GM11168 (cell line): ENCODE measurements at regions not wholly inside any gene's neighbourhood (a gene's known extent, or its start where the extent isn't known, plus 50 kb on each side); places are given as distances from the start of the nearest gene placed in this dataset.

ENCODE experiments used
- in situ Hi-C: fragments of 300-500 bp; cut with MboI; formaldehyde crosslinking; loops from one replicate; pipeline ENCODE4 v1.12.0; 2022; ENCODE audit warnings: low sequenced_read_pairs; ENCODE audit not compliant: unreplicated experiment

DNA sequence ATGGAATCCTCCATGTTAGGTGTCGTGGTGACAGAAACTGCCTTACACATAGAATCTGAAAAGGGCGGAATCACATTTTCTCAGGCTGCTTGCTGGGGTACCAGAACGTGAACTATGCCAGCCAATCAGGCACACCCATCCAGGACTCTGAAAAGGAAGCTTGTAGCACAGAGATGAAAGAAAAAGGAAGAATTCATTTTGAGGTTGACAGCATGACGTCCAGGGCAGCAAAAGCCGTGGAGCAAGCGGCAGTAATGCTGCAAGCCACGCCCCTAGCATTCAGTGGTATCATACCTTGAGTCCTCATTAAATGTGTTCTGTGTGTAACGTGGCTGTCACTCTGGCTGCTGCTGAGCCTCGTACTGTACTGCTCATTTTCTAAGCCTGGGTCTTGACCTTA, 304.0 kb downstream of the DYSF start:
- in situ Hi-C loops, result no loop called here

DNA sequence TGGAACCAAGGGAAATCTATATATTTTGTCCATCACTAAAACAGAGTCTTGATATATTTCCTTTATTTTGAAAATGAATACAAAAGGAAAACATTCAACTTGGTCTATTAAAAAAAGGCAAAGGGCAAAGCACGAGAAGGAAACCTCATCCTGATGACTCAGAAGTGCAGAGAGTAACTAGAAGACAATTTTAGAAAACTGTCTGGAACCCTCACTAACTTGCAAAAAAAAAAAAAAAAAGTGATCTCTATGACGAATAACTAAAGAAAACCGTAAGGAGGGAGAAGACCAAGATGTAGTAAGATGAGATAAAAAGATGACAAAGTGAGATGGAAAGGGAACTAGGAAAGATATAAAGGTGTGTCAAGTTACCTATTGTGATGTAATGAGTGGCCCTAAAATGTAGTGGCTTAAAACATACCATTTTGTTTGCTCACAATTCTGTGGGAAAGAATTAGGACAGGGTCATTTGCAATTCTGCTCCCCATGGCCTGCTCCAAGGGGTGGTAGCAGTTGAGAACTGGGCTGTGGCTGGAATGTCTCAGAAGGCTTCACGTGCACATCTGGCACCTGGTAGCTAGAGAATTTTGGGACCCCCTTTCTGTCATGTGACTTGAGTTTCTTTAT, 303.0 kb downstream of the DYSF start:
- in situ Hi-C loops, result no loop called here

DNA sequence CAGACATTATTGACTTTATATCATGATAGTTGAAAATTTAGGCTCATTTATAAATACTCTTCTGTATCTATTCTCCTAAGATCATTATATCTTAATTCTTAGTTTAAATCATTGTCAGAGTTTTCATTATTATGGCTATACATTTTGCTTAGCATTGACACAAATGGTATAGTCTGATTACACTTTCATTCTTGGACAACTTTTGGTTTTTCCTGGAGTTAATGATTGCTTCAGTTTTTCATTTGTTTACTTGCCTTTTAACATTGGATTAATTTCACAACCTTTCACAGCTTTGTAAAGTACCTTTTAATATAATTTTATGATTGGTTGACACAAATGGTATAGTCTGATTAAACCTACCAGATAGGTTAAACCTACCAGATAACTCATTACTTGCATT, 298.2 kb downstream of the DYSF start:
- in situ Hi-C loops, result no loop called here

DNA sequence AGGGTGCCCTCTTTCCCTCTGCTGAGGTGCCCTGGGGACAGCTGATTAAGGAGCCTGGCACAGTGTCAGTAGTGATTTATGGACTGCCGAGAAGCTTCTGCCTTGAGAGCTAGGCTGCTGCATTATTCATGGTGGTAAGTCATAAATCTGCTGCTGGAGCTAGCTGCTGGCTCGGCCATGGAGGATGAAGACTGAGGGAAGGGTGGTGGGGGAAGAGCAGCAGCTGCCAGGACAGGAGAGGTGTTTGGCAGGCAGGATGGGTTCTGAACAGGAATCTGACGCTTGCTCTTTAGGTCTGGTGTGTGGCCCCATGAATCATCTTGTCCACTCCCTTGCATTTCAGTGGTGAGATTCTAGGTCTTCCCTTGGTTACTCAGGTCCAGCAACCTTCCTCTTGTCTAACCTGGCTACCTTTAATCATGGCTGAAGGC, 296.3 kb downstream of the DYSF start:
- in situ Hi-C loops, result no loop called here

DNA sequence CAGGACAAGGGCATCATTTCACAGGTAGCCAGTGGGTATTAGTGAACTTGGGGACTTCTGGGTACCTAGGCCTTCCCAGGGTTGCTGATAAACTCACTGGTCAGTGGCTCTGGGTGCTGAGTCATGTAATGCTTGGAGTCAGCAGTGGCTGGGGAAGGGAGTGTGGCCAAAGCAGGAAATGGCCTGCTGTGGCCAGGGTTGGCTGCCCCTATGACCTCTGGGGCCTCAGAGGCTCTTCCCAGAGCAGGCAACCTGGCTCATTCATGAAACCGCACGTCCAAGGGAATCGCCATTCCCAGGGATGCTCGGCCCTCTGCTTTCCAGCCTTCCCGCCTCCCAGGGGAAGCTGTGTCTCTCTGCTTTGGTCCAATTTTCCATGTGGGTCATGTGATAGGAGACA, 294.9 kb downstream of the DYSF start:
- in situ Hi-C loops, result no loop called here

DNA sequence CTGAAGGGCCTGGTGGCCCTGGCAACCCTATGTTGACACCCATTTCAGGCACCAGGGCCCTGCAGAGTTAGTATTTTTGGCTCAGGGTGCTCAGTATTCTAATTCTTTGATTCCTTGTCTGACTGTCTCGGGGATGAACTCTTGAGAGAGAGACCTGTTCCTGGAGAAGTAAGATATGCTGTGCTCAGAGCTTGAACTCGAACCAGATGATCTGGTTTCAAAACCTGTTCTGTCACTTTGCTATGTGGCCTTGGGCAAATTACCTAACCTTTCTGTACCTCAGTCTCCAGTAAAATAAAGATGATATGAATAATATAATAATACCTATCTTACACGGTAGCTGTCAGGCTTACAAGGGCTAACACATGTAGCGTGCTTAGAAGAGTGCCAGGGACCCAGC, 294.2 kb downstream of the DYSF start:
- in situ Hi-C loops, result no loop called here

DNA sequence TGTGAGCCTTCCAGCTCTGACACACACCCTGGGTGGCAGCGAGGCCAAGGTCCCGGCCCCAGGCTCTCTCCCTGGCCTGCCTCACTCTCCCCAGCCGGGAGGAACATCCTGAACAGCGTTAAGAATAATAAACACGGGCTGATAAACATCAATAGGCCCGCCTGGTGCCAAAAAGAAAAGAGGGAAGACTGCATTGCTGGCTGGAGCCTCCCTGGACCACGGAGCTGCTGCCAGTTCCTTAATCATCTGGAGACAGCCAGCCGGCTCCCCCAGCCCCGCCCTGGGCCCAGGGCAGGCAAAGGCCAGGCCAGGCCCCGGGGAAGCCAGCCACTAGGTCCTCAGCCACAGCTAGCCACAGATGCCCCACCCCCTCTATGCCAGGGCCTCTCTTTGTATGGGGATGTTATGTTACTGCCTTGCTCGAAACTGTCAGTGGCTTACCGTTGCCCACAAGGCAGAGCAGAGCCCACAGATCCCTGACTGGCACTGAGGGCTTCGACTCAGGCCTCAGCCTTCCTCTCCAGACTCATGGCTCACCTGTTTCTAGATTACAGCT, 293.7 kb downstream of the DYSF start:
- in situ Hi-C loops, result no loop called here

DNA sequence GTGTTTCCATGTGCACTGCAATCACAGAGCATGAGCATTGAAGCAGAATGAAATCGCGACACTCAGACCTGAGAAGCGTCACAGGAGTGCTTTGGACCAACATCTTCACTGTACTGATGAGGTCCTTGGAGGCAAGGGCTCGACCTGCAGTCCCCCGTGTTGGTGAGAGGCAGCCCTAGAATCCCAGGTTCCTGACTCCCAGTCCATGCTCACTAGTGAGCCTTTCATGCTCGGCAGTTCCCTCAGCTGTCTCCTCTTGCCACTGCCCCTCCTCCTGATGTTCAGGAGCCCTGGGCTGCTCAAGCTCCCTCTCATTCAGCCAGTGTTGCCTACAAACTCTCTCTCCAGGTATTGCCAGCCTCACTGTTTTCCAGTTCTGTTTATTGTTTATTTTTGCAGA, 291.4 kb downstream of the DYSF start:
- in situ Hi-C loops, result no loop called here

DNA sequence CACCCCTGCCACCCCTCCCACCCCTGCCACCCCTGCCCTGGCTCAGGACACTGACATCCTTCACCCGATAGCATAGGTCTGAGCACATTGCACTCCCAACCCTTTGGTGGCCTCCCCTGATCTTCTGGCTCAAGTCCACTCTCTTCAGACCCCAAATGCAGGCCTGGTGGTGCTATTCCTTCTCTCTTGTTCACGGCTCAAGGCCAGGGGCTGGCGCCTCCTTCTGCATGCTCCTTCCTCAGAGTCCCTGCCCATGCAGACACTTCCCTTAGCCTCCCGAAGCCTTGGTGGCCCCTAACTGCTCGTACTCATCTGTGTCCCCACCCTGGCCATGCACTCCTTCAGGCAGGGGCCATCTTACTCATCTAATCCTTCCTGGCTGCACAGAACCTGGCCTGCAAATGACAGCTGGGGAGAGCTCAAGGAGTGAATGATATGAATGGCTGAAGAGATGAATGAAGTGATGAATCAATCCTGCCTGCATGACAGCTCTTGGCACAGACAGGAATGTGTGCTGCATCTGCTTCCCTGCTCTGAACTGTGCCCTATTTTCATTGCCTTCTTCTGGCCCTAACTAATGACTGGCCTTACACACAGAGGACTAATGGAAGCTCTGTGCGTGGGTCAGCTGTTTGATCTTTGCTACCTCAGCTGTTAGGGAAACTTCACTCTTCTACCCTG, 290.8 kb downstream of the DYSF start:
- in situ Hi-C loops, result no loop called here

DNA sequence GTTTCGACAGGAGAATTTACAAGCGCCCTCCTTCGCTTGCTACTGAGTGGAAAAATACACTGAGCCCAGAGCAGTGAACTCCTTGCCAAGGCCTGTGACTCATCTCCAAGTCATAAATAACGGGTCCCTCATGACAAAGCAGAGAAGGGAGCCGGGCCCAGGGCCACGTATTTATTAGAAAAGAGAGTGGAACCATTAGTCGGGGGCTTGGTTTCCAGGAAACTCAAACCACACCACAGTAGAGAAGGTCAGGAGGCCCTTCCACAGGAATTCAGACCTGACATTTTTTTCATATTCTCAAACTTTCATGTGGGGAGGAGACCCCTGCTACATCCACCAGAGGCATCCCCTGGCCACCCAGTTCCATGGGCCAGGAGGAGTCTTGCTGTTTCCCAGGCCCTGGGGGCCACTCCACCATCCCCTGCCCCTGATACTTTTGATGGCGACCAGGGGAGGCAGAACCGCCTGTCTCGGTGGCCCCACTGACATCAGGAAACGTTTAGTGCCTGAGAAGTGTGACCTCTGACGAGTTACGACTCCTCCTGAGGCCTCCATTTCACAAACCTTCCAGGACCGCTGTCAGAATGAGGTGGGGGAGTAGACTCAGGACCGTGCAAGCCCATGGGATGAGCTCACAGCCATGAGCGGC, 289.7 kb downstream of the DYSF start:
- in situ Hi-C loops, result no loop called here

DNA sequence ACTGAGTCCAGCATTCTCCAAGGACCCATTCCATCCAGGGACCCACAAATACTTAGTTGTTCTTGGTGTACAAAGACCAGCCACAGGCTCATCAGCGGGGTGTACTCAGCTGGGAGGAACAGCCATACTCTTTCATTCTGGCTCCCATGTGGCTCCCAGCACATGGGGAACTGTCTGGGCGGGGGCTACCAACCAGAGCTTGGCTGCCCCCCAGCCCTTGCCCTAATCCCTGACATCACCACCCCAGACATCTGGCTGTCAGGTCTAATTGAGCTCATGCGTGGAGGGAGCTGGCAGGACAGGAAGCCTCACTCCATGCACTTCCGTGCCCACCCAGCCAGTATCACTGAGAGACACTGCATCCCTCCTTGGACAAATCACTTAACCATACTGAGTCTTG, 283.6 kb downstream of the DYSF start:
- in situ Hi-C loops, result no loop called here

DNA sequence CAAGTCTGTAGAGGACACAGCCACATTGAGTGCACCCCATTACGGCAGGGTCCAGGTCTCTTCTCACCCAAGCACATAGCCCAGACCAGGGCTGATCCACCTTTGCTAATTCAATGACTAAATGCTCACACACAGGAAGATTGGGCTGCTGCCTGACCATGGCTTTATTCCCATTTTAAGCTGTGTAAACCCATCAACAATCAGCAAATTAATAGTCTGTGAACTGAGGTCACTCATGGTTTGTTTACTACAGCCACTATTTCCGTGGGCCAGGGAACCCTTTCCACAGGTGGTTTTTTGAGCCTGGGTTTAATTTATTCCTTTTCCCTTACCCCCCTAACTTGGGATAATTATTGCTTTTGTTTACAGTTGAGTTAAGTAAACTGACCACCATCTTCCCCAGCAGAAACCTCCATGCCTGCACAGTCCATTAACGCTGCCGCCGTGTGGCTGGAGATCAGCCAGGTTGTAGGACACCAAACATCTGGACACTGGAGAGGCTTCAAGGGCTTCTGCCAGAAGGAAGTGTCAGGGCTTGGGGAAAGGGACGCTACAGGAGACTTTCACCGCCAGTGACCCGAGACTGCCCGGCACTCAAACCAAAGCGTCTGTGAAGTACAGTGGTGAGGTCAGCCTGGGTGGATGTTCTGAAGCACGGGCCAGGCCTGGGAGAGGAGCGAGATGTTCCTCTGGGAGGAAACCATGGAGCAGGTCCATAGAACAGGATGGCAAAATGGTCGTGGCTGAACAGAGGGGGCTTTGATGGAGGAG, 282.9 kb downstream of the DYSF start:
- in situ Hi-C loops, result no loop called here
